HepG2 (cell line): ENCODE measurements at regions not wholly inside any gene's neighbourhood (a gene's known extent, or its start where the extent isn't known, plus 50 kb on each side); places are given as distances from the start of the nearest gene placed in this dataset.

Experiments used
- ATAC-seq: fragments of 200-7000 bp; cut with Tn5 transposase; 3 replicates; pipeline ENCODE4 v1.9.1; 2020; ENCODE audit warnings: mild to moderate bottlenecking, moderate library complexity
- BruUV-seq: library from RNA; stranded (reverse); fragments of 400-500 nt; replicated peaks from 2 replicates; lab custom pipeline; 2021; lab: Mats Ljungman, UMichigan
- CTCF ChIA-PET: fragments of 300-600 bp; formaldehyde crosslinking; extraction: SDS; loops from one replicate; lab custom pipeline; 2021; ENCODE audit warnings: low total read pairs, inconsistent platforms, low intra/inter-chr PET ratio; lab: Yijun Ruan, JAX
- POLR2A ChIA-PET: fragments of 350-600 bp; sonication (Branson Sonifier 250); formaldehyde crosslinking; loops from one replicate; lab custom pipeline; 2020; ENCODE audit warnings: antibody characterized with exemption, inconsistent platforms; lab: Yijun Ruan, JAX
- DNase-seq: peaks from one replicate; pipeline ENCODE4 v3.0.0-alpha.2; 2015; ENCODE audit warnings: low spot score
- FAIRE-seq: peaks from 3 replicates; lab custom pipeline; 2011; peaks lifted over from hg19 to GRCh38; lab: Jason Lieb, UNC
- H2AFZ ChIP-seq: one replicate; pipeline ENCODE4 v1.6.1; 2011; ENCODE audit warnings: low read length, inconsistent platforms
- H3K27ac ChIP-seq: fragments of 300-600 bp; 3 replicates; pipeline ENCODE4 v1.8.0; 2011; ENCODE audit warnings: mixed run types, mild to moderate bottlenecking, mixed read lengths, low read length, inconsistent platforms; ENCODE audit not compliant: insufficient read depth; ENCODE audit errors: extremely low read length
- H3K27me3 ChIP-seq, 2 experiments: fragments of 200-600 bp in 1 of 2; 2 replicates in 1 of 2; 3 replicates in 1 of 2; pipeline versions ENCODE4 v1.6.0 to v1.8.0; 2011; ENCODE audit warnings: low read length in 2 of 2, mild to moderate bottlenecking in 2 of 2, moderate library complexity in 2 of 2, inconsistent platforms in 1 of 2; ENCODE audit not compliant: insufficient read depth in 2 of 2, control insufficient read depth in 1 of 2
- H3K36me3 ChIP-seq, 2 experiments: fragments of 200-600 bp in 1 of 2; replicated peaks in 1 of 2; 2 replicates in 1 of 2; 3 replicates in 1 of 2; pipeline versions ENCODE4 v1.5.1 to v1.8.0; 2011; ENCODE audit warnings: low read length in 2 of 2, inconsistent platforms in 1 of 2; ENCODE audit not compliant: insufficient read depth in 2 of 2, control insufficient read depth in 1 of 2
- H3K4me1 ChIP-seq: 2 replicates; pipeline ENCODE4 v1.5.1; 2012; ENCODE audit warnings: low read length, inconsistent platforms; ENCODE audit not compliant: insufficient read depth
- H3K4me2 ChIP-seq: 2 replicates; pipeline ENCODE4 v1.6.0; 2011; ENCODE audit warnings: low read depth, low read length, inconsistent platforms
- H3K4me3 ChIP-seq, 3 experiments: fragments of 200-600 bp in 1 of 3; sonication (generic), shearing (Covaris generic) in 1 of 3; replicated peaks in 1 of 3; 2 replicates each; pipeline ENCODE4 v1.5.1; 2011 to 2016; ENCODE audit warnings: low read length in 3 of 3, inconsistent platforms in 2 of 3, low read depth in 2 of 3, mild to moderate bottlenecking in 2 of 3, control low read depth in 1 of 3, mixed read lengths in 1 of 3; ENCODE audit not compliant: insufficient read depth in 1 of 3
- H3K79me2 ChIP-seq: one replicate; pipeline ENCODE4 v1.6.1; 2011; ENCODE audit warnings: low read length, inconsistent platforms; ENCODE audit not compliant: insufficient read depth
- H3K9ac ChIP-seq: 2 replicates; pipeline ENCODE4 v1.6.0; 2011; ENCODE audit warnings: mild to moderate bottlenecking, low read depth, low read length, inconsistent platforms; ENCODE audit not compliant: insufficient read depth
- H3K9me3 ChIP-seq: 2 replicates; pipeline ENCODE4 v1.5.1; 2012; ENCODE audit warnings: mild to moderate bottlenecking, low read length
- H4K20me1 ChIP-seq: 2 replicates; pipeline ENCODE4 v1.6.0; 2011; ENCODE audit warnings: inconsistent platforms, mild to moderate bottlenecking, low read length, moderate library complexity; ENCODE audit not compliant: insufficient read depth
- EED ChIP-seq: sonication (generic); formaldehyde crosslinking; IDR thresholded peaks from 2 replicates; pipeline ENCODE4 v1.5.0; 2020; ENCODE audit warnings: mild to moderate bottlenecking, missing genetic modification reagents
- GFI1 ChIP-seq: sonication (generic); formaldehyde crosslinking; IDR thresholded peaks from 2 replicates; pipeline ENCODE4 v1.5.0; 2020; ENCODE audit warnings: missing genetic modification reagents, mild to moderate bottlenecking, borderline replicate concordance
- HNF4G ChIP-seq, 2 experiments: sonication (generic) in 1 of 2; formaldehyde crosslinking in 1 of 2; IDR thresholded peaks; 2 replicates each; pipeline versions ENCODE4 v1.4.0 to v1.6.1; 2011 to 2020; ENCODE audit warnings: borderline replicate concordance in 2 of 2, low read depth in 2 of 2, mild to moderate bottlenecking in 2 of 2, low read length in 1 of 2, missing genetic modification reagents in 1 of 2, moderate library complexity in 1 of 2
- POLR2AphosphoS2 ChIP-seq: IDR thresholded peaks from 2 replicates; pipeline ENCODE4 v1.6.1; 2011; ENCODE audit warnings: low read depth, low read length, improper control_type of control experiment
- PPARG ChIP-seq: conservative IDR thresholded peaks from 2 replicates; pipeline ENCODE4 v1.6.1; 2016; ENCODE audit warnings: missing biosample characterization, missing genetic modification reagents
- ZFY ChIP-seq: sonication (generic); formaldehyde crosslinking; IDR thresholded peaks from 2 replicates; pipeline ENCODE4 v1.4.0; 2020; ENCODE audit warnings: missing genetic modification reagents
- ZNF234 ChIP-seq: sonication (generic); formaldehyde crosslinking; conservative IDR thresholded peaks from 2 replicates; pipeline ENCODE4 v1.5.1; 2020; ENCODE audit warnings: mild to moderate bottlenecking, missing genetic modification reagents
- ZNF816 ChIP-seq: sonication (generic); formaldehyde crosslinking; IDR thresholded peaks from 2 replicates; pipeline ENCODE4 v1.8.0; 2022; ENCODE audit warnings: missing genetic modification reagents, mild to moderate bottlenecking, borderline replicate concordance
- WGBS: methylation state at CpG from one replicate; pipeline ENCODE4 v1.1.6; 2017; ENCODE audit warnings: low lambda C conversion rate; 5-methylcytosine and 5-hydroxymethylcytosine counted together
- in situ Hi-C: cut with HindIII; loops from 2 replicates; pipeline ENCODE4 v1.10.0; 2017; ENCODE audit warnings: low pct_unique_long_range_greater_than_20kb; ENCODE audit not compliant: extremely low pct_ligation_motif_present
- intact Hi-C: fragments of 100-400 bp; cut with micrococcal nuclease; formaldehyde crosslinking; loops from one replicate; pipeline ENCODE4 v1.10.0; 2022; ENCODE audit not compliant: unreplicated experiment
- TF ChIP-seq, protein P1 (sequence below): sonication (generic); formaldehyde crosslinking; IDR thresholded peaks from 2 replicates; pipeline ENCODE4 v1.8.0; 2022; ENCODE audit warnings: mild to moderate bottlenecking, missing genetic modification reagents
- TF ChIP-seq, protein P2 (sequence below): sonication (generic); formaldehyde crosslinking; IDR thresholded peaks from 2 replicates; pipeline ENCODE4 v1.8.1; 2022; ENCODE audit warnings: low read depth, mild to moderate bottlenecking, missing genetic modification reagents
- TF ChIP-seq, protein P3 (sequence below): sonication (generic); formaldehyde crosslinking; IDR thresholded peaks from 2 replicates; pipeline ENCODE4 v1.8.0; 2023; ENCODE audit warnings: mild to moderate bottlenecking, missing genetic modification reagents
- TF ChIP-seq, protein P4 (sequence below): sonication (generic); formaldehyde crosslinking; IDR thresholded peaks from 2 replicates; pipeline ENCODE4 v1.9.0; 2021; ENCODE audit warnings: missing genetic modification reagents, mild to moderate bottlenecking, borderline replicate concordance
- TF ChIP-seq, protein P5 (sequence below): sonication (generic); formaldehyde crosslinking; IDR thresholded peaks from 2 replicates; pipeline ENCODE4 v1.4.0; 2020; ENCODE audit warnings: missing genetic modification reagents, borderline replicate concordance
- TF ChIP-seq, protein P6 (sequence below): sonication (generic); formaldehyde crosslinking; IDR thresholded peaks from 2 replicates; pipeline ENCODE4 v1.9.0; 2021; ENCODE audit warnings: missing genetic modification reagents, mild to moderate bottlenecking, borderline replicate concordance

DNA sequence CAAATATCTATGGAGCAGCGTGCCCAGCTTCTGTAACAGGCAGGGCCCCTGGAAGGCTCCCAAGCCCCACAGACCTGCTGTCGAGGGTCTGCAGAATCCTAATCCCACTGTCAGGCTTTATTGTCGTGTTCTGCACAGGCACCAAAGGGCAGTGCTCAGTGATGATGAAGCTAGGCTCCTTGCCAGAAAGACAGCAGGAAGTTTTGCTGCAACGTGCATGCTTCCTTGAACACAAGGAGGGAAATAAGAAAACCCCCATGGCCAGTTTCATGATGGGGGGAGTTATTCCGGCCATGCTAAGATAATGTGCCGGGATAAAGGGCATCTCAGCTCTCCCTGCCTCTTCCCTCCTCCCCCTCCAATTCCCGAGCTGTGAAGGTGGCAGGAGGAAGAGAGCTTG lies 109.4 kb upstream of the KCNG1 start:
- ChIA-PET POLR2A (no interaction called here), CTCF (no interaction called here)
- Histone ChIP-seq H3K27ac (no peak overlapping the region), H3K9me3 (no peaks in the 10 kb centered on the region), H3K4me1 (no peaks in the 10 kb centered on the region), H3K4me2 (no peak overlapping the region), H3K9ac (no peak overlapping the region), H3K79me2 (no peaks in the 10 kb centered on the region), H3K27me3 (peaks cover 0 to 26% of the 10 kb centered on the region in 2 experiments; a peak in 4 of 5 replicates), H2AFZ (no peak overlapping the region), H3K36me3 (no peaks in the 10 kb centered on the region), H4K20me1 (no peaks in the 10 kb centered on the region), H3K4me3 (no peak overlapping the region)
- no peak for DNase-seq
- FAIRE-seq = no peak
- intact Hi-C loops (no loop called here), in situ Hi-C loops (no loop called here)
- no peak for TF ChIP-seq GFI1 (CRISPR knock-in tag)
- no peak for TF ChIP-seq ZFY (CRISPR knock-in tag)
- TF ChIP-seq, protein P1, sequence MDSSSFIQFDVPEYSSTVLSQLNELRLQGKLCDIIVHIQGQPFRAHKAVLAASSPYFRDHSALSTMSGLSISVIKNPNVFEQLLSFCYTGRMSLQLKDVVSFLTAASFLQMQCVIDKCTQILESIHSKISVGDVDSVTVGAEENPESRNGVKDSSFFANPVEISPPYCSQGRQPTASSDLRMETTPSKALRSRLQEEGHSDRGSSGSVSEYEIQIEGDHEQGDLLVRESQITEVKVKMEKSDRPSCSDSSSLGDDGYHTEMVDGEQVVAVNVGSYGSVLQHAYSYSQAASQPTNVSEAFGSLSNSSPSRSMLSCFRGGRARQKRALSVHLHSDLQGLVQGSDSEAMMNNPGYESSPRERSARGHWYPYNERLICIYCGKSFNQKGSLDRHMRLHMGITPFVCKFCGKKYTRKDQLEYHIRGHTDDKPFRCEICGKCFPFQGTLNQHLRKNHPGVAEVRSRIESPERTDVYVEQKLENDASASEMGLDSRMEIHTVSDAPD (CRISPR knock-in tag) = no peak
- no peak for TF ChIP-seq ZNF816
- no peak for TF ChIP-seq ZNF234 (CRISPR knock-in tag)
- TF ChIP-seq, protein P2, sequence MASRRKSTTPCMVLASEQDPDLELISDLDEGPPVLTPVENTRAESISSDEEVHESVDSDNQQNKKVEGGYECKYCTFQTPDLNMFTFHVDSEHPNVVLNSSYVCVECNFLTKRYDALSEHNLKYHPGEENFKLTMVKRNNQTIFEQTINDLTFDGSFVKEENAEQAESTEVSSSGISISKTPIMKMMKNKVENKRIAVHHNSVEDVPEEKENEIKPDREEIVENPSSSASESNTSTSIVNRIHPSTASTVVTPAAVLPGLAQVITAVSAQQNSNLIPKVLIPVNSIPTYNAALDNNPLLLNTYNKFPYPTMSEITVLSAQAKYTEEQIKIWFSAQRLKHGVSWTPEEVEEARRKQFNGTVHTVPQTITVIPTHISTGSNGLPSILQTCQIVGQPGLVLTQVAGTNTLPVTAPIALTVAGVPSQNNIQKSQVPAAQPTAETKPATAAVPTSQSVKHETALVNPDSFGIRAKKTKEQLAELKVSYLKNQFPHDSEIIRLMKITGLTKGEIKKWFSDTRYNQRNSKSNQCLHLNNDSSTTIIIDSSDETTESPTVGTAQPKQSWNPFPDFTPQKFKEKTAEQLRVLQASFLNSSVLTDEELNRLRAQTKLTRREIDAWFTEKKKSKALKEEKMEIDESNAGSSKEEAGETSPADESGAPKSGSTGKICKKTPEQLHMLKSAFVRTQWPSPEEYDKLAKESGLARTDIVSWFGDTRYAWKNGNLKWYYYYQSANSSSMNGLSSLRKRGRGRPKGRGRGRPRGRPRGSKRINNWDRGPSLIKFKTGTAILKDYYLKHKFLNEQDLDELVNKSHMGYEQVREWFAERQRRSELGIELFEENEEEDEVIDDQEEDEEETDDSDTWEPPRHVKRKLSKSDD (CRISPR knock-in tag) = no peak
- TF ChIP-seq HNF4G (IDR thresholded peaks at IDR 0.05; ENCODE audit: borderline replicate concordance, low read depth, low read length) = no peak
- no peak for TF ChIP-seq HNF4G (CRISPR knock-in tag; IDR thresholded peaks at IDR 0.05; ENCODE audit: borderline replicate concordance, low read depth)
- TF ChIP-seq EED (CRISPR knock-in tag) = no peak
- TF ChIP-seq, protein P3, sequence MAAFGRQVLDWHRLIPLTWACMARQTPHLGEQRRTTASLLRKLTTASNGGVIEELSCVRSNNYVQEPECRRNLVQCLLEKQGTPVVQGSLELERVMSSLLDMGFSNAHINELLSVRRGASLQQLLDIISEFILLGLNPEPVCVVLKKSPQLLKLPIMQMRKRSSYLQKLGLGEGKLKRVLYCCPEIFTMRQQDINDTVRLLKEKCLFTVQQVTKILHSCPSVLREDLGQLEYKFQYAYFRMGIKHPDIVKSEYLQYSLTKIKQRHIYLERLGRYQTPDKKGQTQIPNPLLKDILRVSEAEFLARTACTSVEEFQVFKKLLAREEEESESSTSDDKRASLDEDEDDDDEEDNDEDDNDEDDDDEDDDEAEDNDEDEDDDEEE = no peak
- TF ChIP-seq, protein P4, sequence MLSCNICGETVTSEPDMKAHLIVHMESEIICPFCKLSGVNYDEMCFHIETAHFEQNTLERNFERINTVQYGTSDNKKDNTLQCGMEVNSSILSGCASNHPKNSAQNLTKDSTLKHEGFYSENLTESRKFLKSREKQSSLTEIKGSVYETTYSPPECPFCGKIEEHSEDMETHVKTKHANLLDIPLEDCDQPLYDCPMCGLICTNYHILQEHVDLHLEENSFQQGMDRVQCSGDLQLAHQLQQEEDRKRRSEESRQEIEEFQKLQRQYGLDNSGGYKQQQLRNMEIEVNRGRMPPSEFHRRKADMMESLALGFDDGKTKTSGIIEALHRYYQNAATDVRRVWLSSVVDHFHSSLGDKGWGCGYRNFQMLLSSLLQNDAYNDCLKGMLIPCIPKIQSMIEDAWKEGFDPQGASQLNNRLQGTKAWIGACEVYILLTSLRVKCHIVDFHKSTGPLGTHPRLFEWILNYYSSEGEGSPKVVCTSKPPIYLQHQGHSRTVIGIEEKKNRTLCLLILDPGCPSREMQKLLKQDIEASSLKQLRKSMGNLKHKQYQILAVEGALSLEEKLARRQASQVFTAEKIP (CRISPR knock-in tag) = no peak
- TF ChIP-seq, protein P5, sequence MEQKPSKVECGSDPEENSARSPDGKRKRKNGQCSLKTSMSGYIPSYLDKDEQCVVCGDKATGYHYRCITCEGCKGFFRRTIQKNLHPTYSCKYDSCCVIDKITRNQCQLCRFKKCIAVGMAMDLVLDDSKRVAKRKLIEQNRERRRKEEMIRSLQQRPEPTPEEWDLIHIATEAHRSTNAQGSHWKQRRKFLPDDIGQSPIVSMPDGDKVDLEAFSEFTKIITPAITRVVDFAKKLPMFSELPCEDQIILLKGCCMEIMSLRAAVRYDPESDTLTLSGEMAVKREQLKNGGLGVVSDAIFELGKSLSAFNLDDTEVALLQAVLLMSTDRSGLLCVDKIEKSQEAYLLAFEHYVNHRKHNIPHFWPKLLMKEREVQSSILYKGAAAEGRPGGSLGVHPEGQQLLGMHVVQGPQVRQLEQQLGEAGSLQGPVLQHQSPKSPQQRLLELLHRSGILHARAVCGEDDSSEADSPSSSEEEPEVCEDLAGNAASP (CRISPR knock-in tag) = no peak
- no peak for TF ChIP-seq PPARG
- TF ChIP-seq, protein P6, sequence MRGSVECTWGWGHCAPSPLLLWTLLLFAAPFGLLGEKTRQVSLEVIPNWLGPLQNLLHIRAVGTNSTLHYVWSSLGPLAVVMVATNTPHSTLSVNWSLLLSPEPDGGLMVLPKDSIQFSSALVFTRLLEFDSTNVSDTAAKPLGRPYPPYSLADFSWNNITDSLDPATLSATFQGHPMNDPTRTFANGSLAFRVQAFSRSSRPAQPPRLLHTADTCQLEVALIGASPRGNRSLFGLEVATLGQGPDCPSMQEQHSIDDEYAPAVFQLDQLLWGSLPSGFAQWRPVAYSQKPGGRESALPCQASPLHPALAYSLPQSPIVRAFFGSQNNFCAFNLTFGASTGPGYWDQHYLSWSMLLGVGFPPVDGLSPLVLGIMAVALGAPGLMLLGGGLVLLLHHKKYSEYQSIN (CRISPR knock-in tag) = no peak
- no peak for TF ChIP-seq POLR2AphosphoS2
- BruUV-seq = no TSS peak
- WGBS = 3% methylated on average over 7 of the region's 7 CpGs
- ATAC-seq = no peak
